ENCODE measurements at regions not wholly inside any gene's neighbourhood (a gene's known extent, or its start where the extent isn't known, plus 50 kb on each side); places are given as distances from the start of the nearest gene placed in this dataset.

GRCh38 chr4:156512622-156513021 lies 459.0 kb downstream of the PDGFC start:
- TF ChIP-seq CTCF (IDR thresholded peaks at IDR 0.05; ENCODE audit: insufficient read depth, low read length, poor library complexity, severe bottlenecking) = no peak
- TF ChIP-seq EZH2phosphoT487 (conservative IDR thresholded peaks at IDR 0.05; ENCODE audit: low read length) = no peak
